HepG2 (cell line): ENCODE measurements at regions not wholly inside any gene's neighbourhood (a gene's known extent, or its start where the extent isn't known, plus 50 kb on each side); places are given as distances from the start of the nearest gene placed in this dataset.

Experiments
- CEBPZ ChIP-seq: IDR thresholded peaks from 2 replicates; pipeline ENCODE4 v1.6.1; 2012; ENCODE audit warnings: low read length, improper control_type of control experiment
- CTCF ChIP-seq: sonication (generic); formaldehyde crosslinking; IDR thresholded peaks from 2 replicates; pipeline ENCODE4 v1.5.0; 2020; ENCODE audit warnings: mild to moderate bottlenecking, missing genetic modification reagents, moderate library complexity
- RAD51 ChIP-seq: fragments of 450-650 bp; IDR thresholded peaks from 2 replicates; pipeline ENCODE4 v1.6.1; 2016; ENCODE audit warnings: borderline replicate concordance
- RFX5 ChIP-seq: IDR thresholded peaks from 2 replicates; pipeline ENCODE4 v1.6.1; 2011; ENCODE audit warnings: low read depth, low read length, improper control_type of control experiment
- RNF219 ChIP-seq: sonication (generic); formaldehyde crosslinking; IDR thresholded peaks from 2 replicates; pipeline ENCODE4 v1.5.0; 2020; ENCODE audit warnings: mild to moderate bottlenecking, missing genetic modification reagents
- TSC22D2 ChIP-seq: sonication (generic); formaldehyde crosslinking; IDR thresholded peaks from 2 replicates; pipeline ENCODE4 v1.5.1; 2020; ENCODE audit warnings: missing genetic modification reagents, mild to moderate bottlenecking, borderline replicate concordance
- XBP1 ChIP-seq: sonication (generic); formaldehyde crosslinking; IDR thresholded peaks from 2 replicates; pipeline ENCODE4 v1.5.0; 2020; ENCODE audit warnings: missing genetic modification reagents
- ZBTB8A ChIP-seq: sonication (generic); formaldehyde crosslinking; IDR thresholded peaks from 2 replicates; pipeline ENCODE4 v1.4.0; 2020; ENCODE audit warnings: mild to moderate bottlenecking, low read depth, missing genetic modification reagents, borderline replicate concordance
- ZNF143 ChIP-seq: sonication (generic); formaldehyde crosslinking; IDR thresholded peaks from 2 replicates; pipeline ENCODE4 v1.4.0; 2020; ENCODE audit warnings: missing genetic modification reagents
- ZSCAN12 ChIP-seq: sonication (generic); formaldehyde crosslinking; IDR thresholded peaks from 2 replicates; pipeline ENCODE4 v1.9.0; 2021; ENCODE audit warnings: mild to moderate bottlenecking, missing genetic modification reagents
- TF ChIP-seq, protein P1 (sequence below): IDR thresholded peaks from 2 replicates; pipeline ENCODE4 v1.6.1; 2016
- TF ChIP-seq, protein P2 (sequence below): sonication (generic); formaldehyde crosslinking; IDR thresholded peaks from 2 replicates; pipeline ENCODE4 v1.4.0; 2020; ENCODE audit warnings: missing genetic modification reagents

- TF ChIP-seq CTCF (CRISPR knock-in tag) (no peak), RFX5 (no peak), ZNF143 (CRISPR knock-in tag) (no peak), CEBPZ (no peak), XBP1 (CRISPR knock-in tag) (no peak), RNF219 (CRISPR knock-in tag) (no peak), TSC22D2 (CRISPR knock-in tag) (no peak), ZBTB8A (CRISPR knock-in tag) (no peak), ZSCAN12 (CRISPR knock-in tag) (no peak), RAD51 (no peak)
- TF ChIP-seq, protein P1, sequence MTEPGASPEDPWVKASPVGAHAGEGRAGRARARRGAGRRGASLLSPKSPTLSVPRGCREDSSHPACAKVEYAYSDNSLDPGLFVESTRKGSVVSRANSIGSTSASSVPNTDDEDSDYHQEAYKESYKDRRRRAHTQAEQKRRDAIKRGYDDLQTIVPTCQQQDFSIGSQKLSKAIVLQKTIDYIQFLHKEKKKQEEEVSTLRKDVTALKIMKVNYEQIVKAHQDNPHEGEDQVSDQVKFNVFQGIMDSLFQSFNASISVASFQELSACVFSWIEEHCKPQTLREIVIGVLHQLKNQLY (CRISPR knock-in tag): no peak
- TF ChIP-seq, protein P2, sequence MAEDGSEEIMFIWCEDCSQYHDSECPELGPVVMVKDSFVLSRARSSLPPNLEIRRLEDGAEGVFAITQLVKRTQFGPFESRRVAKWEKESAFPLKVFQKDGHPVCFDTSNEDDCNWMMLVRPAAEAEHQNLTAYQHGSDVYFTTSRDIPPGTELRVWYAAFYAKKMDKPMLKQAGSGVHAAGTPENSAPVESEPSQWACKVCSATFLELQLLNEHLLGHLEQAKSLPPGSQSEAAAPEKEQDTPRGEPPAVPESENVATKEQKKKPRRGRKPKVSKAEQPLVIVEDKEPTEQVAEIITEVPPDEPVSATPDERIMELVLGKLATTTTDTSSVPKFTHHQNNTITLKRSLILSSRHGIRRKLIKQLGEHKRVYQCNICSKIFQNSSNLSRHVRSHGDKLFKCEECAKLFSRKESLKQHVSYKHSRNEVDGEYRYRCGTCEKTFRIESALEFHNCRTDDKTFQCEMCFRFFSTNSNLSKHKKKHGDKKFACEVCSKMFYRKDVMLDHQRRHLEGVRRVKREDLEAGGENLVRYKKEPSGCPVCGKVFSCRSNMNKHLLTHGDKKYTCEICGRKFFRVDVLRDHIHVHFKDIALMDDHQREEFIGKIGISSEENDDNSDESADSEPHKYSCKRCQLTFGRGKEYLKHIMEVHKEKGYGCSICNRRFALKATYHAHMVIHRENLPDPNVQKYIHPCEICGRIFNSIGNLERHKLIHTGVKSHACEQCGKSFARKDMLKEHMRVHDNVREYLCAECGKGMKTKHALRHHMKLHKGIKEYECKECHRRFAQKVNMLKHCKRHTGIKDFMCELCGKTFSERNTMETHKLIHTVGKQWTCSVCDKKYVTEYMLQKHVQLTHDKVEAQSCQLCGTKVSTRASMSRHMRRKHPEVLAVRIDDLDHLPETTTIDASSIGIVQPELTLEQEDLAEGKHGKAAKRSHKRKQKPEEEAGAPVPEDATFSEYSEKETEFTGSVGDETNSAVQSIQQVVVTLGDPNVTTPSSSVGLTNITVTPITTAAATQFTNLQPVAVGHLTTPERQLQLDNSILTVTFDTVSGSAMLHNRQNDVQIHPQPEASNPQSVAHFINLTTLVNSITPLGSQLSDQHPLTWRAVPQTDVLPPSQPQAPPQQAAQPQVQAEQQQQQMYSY (CRISPR knock-in tag): no peak
These were observed 147.0 kb upstream of the SLC13A1 start for GRCh38 chr7:123346766-123347165.
